ENCODE measurements at regions not wholly inside any gene's neighbourhood (a gene's known extent, or its start where the extent isn't known, plus 50 kb on each side); places are given as distances from the start of the nearest gene placed in this dataset.
"Not testable (repeated sequence)": the region's sequence is repeated elsewhere in the genome, so short reads cannot be mapped to it uniquely, and the experiment has no call there.

- DNase-seq, result no peak
These were observed 1169.4 kb upstream of the CELF2 start for GRCh38 chr10:9848278-9848677.

DNA sequence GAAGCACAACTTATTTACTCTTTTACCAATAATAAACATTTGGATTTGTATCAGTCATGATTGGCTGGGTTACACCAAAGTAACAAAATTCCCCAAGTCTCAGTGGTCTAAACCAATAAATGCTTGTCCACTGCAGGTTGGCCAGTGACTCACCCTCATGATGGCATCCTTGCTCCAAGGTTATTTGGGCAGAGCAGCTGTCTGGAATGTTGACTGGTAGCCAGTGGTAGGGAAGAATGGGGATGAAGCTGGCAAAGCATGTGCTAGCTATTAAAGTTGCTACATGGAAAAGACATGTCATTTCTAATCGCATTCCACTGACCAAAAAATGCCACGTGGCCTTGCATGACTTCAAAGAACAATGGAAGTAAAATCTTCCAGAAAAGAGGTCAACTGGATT, 1168.7 kb upstream of the CELF2 start:
- no peak for DNase-seq

DNA sequence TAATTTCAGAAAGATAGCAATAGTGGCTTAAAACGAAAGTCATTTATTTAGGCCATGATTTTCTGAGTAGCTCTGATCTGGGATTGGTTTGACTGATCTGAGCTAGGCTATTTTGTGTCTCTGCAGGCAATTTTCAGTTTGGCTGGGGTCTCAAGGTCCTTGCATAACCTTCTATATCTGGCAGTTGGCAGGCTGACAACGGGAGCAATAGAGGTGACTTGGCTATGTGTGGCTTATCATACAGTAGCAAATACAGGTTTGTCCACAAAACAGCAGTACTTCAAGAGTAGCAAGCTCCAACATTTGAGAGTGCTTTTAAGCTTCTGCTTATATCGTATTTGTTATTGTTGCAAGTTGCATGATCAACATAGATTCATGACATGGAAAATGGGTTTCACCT, 1167.3 kb upstream of the CELF2 start:
- no peak for DNase-seq

DNA sequence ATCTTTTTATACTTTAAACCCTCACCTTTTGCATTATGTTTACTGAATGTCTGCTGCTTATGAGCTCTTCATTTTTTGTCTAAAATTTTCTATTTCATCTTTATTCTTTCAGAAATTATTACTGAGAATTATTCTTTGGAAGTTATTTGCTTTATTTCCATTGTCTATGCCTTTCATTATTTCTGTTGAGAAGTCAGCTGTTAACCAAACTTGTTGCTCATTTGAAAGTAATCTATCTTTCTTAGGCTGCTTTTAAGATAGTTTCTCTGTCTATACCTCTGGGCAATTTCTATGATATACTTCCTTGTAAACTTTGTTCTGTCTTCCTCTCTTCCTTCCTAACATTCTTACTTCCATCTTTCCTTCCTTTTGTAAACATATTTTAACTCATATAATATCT, 1165.9 kb upstream of the CELF2 start:
- DNase-seq, result no peak

- no peak for DNase-seq
These were observed 1164.0 kb upstream of the CELF2 start for GRCh38 chr10:9853405-9854355.

- DNase-seq, result not testable (repeated sequence)
These were observed 1162.2 kb upstream of the CELF2 start for GRCh38 chr10:9855451-9855850.

DNA sequence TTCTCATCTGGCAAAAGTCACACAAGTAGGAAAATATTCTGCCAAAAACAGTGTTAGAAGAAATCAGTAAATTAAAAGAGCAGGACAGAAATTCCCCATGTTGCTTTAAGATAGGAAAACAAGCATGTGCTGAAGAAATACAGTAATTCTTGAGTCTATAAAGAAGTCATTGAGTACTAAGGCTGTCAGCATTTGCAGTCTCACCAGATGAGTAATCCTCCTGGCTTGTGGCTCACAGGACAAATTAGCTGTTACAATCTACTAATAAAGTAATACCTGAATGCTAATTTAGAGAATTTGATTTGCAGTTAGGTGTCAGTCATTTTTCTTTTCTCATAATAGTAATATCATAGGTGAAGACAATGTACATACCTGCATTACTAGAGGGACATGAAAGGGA, 1158.9 kb upstream of the CELF2 start:
- no peak for DNase-seq

- no peak for DNase-seq
These were observed 1157.6 kb upstream of the CELF2 start for GRCh38 chr10:9860045-9860444.

GRCh38 chr10:9863559-9864121, 1154.0 kb upstream of the CELF2 start:
- no peak for DNase-seq

DNA sequence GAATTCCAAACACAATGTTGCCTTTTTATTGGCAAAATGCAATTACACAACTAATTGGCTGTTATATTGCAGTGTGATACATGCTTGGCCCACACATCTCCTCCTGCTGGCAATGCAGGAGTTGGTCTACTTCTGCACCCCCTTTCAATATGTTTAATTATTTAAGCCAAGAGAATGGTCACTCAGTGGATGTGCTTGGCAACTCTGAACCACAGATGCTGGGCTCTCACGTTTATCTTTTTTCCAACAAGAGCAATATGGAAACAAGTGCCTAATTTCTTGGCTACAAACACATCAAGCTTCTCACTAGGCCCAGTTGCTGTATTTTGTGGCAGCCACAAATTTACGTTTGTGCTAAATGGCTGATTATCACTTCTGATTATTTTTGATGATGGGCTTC, 1149.2 kb upstream of the CELF2 start:
- DNase-seq, result no peak

GRCh38 chr10:9869205-9869604, 1148.5 kb upstream of the CELF2 start:
- DNase-seq, result no peak

DNA sequence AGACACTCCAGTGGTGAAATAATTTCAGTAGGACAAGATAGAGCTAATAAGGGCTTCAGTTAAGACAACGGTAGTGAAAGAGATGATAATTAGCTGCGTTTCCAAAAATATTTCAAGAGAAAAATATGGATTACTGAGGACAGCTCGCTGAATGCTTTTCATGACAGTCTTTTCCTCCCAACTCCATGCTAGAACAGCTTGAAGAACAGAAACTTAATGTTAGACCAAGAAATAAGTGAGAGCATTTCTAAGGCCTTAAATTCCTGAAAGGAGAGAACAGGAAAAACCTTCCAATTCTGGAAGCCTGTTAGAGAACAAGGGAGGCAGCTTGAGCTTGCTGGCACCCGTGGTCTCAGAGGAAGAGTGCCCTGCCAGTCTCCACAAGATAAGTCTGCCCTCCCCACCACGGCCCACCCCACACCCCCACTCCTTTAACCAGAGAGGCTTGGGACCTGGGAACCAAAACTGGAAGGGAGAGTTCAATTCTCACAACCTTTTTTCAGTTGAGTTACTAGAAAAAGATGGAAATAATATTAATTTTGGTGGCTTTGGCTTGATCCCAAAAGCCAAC, 1148.0 kb upstream of the CELF2 start:
- no peak for DNase-seq

DNA sequence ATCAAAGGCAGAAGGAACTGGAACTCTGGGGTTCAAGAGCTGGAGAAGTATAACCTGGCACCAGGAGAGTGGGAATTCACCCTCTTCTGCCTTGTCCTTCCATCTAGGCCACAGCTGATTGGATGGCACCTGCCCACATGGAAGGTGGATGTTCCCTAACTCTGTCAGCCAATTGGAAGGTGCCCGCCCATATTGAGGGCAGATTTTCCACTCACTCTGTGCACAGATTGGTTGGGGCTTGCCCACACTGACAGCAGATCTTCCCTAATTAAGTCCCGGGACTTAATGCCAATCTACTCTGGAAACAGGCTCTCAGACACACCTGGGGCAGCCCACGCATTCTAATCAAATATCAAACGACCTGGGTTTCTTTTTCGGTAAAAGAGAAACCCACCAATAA, 1142.3 kb upstream of the CELF2 start:
- DNase-seq, result no peak

DNA sequence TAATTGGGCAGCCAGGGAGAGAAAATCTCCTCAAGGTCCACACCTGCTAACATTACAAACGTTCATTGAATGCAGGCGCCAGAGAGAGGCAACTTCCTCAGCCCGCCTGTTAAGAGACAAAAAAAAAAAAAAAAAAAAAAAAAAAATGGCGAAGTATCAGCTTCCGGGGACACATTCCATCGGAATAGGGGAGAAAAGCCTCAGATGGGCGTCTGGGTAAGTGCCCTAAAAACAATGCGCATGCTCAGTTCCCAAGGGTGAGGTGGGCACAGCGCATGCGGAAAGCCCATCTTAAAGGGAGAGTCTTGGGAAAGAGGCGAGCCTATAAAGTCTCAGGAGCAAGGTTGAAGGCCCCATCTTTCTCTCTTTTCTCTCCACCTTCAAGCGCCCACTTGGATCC, 1139.7 kb upstream of the CELF2 start:
- no peak for DNase-seq

- no peak for DNase-seq
These were observed 1139.3 kb upstream of the CELF2 start for GRCh38 chr10:9878383-9878782.

GRCh38 chr10:9885761-9886160, 1131.9 kb upstream of the CELF2 start:
- no peak for DNase-seq

DNA sequence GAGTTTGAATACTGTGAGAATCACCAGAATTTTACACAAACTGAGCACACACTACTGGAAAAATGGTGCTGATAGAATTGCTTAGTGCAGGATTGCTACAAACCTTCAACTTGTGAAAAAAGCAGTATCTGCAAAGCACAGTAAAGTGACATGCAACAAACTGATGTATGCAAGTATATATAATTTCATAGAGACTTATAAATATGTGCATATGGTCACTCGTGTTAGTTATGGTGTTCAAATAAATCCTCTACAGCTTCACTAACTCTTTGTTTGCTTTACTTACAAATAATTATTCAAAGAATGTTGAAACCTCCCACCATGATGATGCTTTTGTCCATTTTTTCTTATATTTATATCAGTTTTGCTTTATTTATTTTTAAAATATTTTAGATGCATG, 1130.9 kb upstream of the CELF2 start:
- no peak for DNase-seq

DNA sequence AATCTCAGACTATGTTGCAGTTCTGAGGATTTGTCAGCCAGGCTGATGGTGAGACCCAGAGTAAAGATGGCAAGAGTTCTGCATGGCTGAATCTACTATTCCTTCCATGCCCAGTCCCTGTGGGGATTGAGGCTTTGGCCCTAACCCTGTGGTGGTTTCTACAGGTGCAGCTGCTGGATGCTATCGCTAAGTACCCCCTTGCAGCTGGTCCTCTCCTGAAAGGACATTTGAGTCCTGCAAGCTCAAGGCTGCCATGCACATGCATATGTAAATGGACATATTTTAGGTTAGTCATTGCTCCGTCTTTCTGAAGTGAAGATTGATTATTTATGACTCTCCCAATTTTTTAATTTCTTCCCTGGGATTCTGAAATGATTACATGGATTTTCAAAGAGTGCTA, 1122.2 kb upstream of the CELF2 start:
- no peak for DNase-seq

GRCh38 chr10:9895981-9896380, 1121.7 kb upstream of the CELF2 start:
- no peak for DNase-seq

- DNase-seq, result no peak
These were observed 1118.9 kb upstream of the CELF2 start for GRCh38 chr10:9898633-9899395.

GRCh38 chr10:9900751-9901150, 1116.9 kb upstream of the CELF2 start:
- no peak for DNase-seq

DNA sequence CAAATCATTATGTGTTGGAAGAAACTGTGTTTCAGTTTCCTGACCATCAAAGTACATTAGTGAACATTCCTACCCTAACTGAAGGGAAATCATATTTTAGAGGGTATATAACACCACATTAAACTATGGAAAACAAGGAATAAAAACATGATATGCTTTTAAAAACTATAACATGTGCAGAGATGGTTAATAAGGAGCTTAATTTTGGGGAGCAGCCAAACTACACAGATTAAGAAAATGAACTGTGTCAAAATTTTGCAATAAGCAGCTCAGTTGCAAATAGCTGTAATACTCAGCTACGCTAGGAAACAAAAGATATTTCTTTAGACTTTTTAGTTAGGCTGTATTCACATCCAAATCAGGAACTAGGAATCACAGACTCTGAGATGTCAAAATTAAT, 1115.7 kb upstream of the CELF2 start:
- DNase-seq, result no peak

DNA sequence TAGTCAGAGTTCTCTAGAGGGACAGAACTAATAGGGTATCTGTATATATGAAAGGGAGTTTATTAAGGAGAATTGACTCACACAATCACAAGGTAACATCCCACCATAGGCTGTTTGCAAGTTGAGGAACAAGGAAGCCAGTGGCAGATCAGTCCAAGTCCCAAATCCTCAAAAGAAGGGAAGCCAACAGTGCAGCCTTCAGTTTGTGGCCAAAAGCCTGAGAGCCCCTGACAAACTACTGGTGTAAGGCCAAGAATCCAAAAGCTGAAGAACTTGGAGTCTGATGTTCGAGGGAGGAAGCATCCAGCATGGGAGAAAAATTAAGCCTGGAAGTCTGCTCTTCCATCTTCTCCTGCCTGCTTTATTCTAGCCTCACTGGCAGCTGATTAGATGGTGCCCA, 1107.2 kb upstream of the CELF2 start:
- no peak for DNase-seq

- no peak for DNase-seq
These were observed 1106.2 kb upstream of the CELF2 start for GRCh38 chr10:9911488-9911887.

Data from activated CD4-positive, alpha-beta T cell treated with anti-CD3 and anti-CD28 coated beads for 4 hours (primary cell).